ENCODE measurements at regions not wholly inside any gene's neighbourhood (a gene's known extent, or its start where the extent isn't known, plus 50 kb on each side); places are given as distances from the start of the nearest gene placed in this dataset.

DNA sequence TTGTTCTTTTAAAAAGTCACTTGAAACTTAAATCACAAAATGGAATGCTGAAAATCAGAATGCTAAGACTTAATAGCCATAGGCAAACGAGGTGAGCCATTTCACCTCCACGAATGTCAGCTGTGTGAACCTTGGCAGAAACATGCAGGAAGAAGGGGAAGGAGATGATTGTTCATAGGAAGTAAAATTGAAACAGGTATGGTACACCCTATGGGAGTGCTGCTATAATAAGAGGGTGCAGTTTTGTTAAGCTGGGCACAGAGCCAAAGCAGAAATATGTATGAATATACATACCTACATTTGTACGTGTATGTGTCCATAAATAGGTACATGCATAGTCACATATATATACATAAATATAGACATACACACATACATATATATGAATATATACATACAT, 51.0 kb upstream of the SPINK5 start:
- in situ Hi-C loops (cut with HindIII; ENCODE audit: low pct_unique_long_range_greater_than_20kb, low sequenced_read_pairs), result no loop called here
- no peak for DNase-seq (ENCODE audit: low read depth, low spot score)

DNA sequence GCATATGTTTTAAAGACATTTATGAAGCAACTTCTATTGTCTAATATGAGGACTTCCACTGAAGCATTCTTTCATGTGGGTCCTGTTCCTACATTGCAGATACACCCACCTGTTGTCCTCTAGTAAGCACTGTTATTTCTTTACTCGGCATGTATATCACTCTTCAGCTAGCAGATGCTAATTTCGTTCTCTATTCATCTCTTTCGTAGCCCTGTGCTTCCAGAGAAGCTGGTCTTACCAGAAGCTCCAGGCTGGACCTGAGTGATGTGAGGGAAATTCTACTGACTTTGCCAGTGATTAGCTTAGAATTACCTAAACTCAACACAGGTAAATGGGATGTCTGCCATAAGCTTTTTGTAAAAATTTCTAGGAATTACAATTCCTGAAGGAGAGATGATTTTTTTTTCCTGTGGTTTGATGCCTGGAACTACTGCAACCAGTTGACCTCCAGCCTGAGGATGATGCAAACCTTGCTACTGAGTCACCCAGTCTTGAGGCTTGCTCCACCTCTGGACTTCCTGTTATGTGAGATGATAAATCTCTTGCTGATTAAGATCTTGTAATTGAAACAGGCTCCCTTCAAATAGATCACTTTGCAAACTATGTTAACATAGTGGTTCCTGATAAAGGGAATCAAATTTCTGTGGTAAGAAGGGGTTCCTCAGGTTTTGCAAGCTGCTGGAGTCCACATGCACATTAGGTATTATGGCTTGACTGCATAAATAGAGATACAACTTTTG, 52.2 kb upstream of the SPINK5 start:
- DNase-seq (ENCODE audit: low read depth, low spot score), result no peak
- in situ Hi-C loops (cut with HindIII; ENCODE audit: low pct_unique_long_range_greater_than_20kb, low sequenced_read_pairs), result no loop called here

DNA sequence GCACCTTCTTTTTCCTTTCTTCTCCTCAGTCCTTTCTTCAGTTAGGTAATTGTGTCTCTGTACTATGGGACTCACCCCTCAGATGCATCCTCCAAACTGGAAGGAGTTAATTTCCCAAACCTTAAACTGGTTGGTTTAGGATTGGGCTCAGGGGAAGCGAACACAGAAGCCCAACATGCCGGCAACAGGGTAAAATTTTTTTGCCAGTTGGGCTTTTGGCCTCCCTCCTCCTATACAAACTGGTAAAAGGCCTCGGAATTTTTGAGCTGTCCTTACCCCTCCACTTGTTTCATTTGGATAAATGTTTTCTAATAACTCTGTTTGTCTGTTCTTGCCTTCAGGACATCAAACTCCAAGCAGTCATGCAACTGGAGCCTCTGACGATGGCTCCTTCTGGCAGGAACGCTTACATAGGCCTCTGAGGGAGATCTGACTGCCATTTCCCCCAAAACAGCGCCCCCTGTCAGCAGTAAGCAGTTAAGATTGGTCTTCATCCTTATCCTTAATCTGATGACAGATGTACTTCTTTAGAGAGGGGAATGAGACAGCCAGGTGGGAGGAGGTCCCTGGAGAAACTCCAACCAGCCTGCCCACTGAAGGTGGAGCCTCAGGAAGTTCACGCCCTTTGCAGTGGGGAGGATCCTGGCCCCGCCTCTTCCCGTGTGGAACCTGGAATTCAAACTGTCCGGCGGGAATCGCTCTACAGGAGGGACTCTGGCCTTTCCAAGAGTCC, 57.8 kb upstream of the SPINK5 start:
- peak; percentile 40 for DNase-seq (ENCODE audit: low read depth, low spot score)
- in situ Hi-C loops (cut with HindIII; ENCODE audit: low pct_unique_long_range_greater_than_20kb, low sequenced_read_pairs), result no loop called here

DNA sequence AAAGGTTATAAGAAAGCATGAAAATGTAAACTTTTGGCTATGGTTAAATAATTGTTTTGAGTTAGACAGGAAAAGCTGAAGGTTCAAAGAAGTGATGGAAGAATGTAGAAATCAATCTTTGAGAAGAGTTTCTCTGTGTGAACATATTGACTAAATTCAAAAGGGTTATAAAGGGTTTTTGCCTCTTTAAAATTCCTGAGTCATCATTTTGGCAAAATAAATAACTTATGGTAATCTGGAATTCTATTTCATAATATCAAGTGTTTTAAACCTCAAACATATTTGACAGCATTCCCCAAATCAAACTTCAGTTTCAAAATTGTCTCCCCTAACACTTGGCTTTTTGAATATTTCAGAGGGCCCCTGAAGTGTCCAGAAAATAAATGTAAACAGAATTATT, 60.6 kb upstream of the SPINK5 start:
- in situ Hi-C loops (cut with HindIII; ENCODE audit: low pct_unique_long_range_greater_than_20kb, low sequenced_read_pairs), result no loop called here
- DNase-seq (ENCODE audit: low read depth, low spot score), result no peak

DNA sequence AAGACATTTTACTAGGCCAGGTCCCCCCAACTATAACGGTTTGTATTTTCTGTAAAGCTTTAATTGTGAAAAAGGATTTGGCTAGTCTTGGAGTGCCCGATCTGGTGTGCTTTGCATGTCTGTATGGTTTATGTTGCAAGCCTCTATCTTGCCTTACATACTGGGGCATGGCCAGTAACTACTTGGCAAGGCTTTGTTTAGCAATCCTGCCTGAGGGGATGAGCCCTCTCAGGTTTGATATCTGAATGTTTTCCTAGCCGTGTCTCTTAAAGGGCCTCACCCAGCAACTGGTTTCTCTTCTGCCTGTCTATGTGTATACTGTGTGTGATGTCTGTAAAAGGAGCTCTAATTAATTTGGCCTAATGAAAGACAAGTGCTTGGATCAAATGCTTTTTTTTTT, 61.3 kb upstream of the SPINK5 start:
- in situ Hi-C loops (cut with HindIII; ENCODE audit: low pct_unique_long_range_greater_than_20kb, low sequenced_read_pairs), result no loop called here
- no peak for DNase-seq (ENCODE audit: low read depth, low spot score)

DNA sequence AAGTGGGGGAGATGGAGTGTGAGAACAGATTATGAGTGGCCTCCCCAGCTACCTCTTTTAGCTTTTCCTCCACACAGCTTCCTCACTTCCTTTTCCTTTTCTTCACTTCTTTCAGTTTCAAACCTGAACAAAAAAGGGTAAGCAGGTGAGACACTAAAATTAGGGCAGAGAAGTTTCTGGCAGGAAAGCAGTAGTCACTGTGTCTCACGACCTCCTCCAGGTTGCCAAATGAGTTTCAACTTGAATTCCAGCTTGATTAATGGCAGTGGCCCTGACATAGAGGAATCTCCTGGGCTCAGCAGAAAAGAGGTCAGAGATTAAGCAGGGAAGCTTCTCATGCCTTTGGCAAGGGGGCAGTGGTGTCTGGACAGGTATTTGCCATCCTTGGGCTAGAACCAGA, 63.7 kb upstream of the SPINK5 start:
- DNase-seq (ENCODE audit: low read depth, low spot score), result no peak
- in situ Hi-C loops (cut with HindIII; ENCODE audit: low pct_unique_long_range_greater_than_20kb, low sequenced_read_pairs), result no loop called here

DNA sequence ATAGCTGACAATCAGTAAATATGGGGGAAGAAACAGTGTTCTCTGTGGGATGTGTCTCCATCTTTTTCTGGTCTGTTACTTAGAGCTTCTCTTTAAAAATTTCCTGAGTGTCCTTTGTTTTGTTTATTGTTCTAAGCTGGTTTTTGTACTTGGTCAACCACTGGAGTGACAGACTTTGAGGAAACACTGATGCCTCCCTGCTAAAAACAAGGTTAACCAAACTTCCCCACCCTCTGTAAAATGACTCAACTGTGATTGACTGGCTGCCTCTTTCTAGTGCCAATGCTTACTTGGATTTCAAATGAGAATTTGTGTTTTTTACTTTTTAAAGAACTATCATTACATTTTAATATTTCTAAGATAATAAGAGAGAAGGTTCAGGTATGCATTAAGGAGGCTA, 65.1 kb upstream of the SPINK5 start:
- in situ Hi-C loops (cut with HindIII; ENCODE audit: low pct_unique_long_range_greater_than_20kb, low sequenced_read_pairs), result no loop called here
- no peak for DNase-seq (ENCODE audit: low read depth, low spot score)

DNA sequence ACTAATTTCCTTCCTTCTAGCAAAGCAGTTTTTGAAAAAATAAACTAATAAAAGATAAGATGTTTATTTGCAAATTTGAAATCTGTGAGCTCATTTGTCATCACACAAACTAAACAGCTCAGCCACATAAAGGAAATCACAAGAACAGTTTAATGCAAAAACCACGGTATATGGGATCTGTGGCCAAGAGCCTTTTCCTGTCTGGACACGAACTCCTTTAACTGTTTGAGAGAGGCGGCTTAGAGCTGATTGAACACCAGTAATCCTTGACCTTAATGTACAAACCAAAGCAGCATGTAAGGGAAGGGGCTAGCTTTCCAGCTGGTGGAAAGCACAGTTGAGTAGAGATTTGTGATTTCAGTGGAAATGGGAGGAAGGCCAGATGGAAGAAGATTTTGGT, 66.3 kb upstream of the SPINK5 start:
- in situ Hi-C loops (cut with HindIII; ENCODE audit: low pct_unique_long_range_greater_than_20kb, low sequenced_read_pairs), result no loop called here
- DNase-seq (ENCODE audit: low read depth, low spot score), result no peak

DNA sequence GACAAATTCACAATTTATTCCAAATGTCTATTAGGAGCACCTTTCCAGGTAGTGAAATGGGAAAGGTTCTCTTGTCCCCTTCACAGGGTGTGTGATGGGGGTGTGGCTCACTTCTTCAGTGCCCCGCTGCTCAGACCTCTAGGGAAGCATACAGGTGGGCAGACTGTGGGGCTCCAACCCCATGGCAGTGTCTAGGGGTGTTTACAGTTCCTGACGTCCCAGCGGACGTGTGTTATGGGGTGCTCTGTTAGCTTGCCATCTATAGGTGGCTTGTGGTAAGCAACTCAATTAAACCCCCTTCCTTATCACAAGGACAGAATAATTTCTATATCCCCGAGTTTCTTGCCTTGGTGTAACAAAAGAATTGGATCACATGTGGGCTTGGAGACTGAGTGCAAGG, 67.4 kb upstream of the SPINK5 start:
- DNase-seq (ENCODE audit: low read depth, low spot score), result no peak
- in situ Hi-C loops (cut with HindIII; ENCODE audit: low pct_unique_long_range_greater_than_20kb, low sequenced_read_pairs), result no loop called here

DNA sequence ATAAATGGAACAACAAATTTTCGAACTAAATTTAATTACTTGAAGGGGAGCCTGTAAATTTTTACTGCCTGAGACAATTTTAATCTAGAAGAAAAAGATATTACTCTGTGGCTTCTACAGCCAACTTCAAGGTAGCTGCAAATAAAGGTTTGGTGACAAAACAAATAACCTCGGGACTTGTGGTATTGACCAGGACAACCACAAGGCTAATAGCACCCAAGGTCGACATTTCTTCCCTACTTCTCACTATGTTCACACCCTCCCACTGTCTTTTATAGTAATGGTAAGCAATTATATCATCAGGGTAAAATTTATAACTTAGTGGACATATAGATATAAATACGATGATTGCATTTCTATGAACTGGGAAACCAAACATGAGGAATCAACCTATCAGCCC, 67.9 kb upstream of the SPINK5 start:
- in situ Hi-C loops (cut with HindIII; ENCODE audit: low pct_unique_long_range_greater_than_20kb, low sequenced_read_pairs), result no loop called here

DNA sequence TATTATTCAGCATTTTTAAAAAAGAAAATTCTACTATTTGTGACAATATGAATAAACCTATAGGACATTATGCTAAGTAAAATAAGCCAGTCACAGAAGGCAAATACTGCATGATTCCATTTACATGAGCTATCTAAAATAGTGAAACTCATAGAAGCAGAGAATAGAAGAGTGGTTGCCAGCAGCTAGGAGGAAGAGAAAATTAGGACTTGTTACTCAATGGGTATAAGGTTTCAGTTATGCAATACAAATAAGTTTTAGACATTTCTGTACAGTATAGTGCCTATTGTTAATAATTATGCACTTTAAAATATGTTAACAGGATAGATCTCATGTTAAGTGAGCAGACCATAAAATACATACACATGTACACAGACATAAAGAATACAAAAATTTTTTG, 73.8 kb upstream of the SPINK5 start:
- in situ Hi-C loops (cut with HindIII; ENCODE audit: low pct_unique_long_range_greater_than_20kb, low sequenced_read_pairs), result no loop called here
- DNase-seq (ENCODE audit: low read depth, low spot score), result no peak

More for the DNA sequence above, 67.9 kb upstream of the SPINK5 start:
- DNase-seq (ENCODE audit: low read depth, low spot score), result no peak

DNA sequence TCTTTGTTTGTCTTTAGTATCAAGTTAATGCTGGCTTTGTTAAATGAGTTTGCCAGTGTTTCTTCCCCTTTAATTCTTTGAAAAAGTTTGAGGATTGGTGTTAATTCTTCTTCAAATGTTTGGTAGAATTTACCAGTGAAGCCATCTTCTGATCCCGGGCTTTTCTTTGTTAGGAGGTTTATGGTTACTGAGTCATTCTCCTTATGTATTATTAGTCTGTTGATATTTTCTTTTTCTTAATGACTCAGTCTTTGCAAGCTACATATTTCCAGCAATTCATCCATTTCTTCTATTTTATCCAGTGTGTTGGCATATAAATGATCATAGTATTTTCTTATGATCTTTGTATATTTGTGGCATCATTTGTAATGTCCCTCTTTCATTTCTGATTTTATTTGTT, 74.5 kb upstream of the SPINK5 start:
- no peak for DNase-seq (ENCODE audit: low read depth, low spot score)
- in situ Hi-C loops (cut with HindIII; ENCODE audit: low pct_unique_long_range_greater_than_20kb, low sequenced_read_pairs), result no loop called here

DNA sequence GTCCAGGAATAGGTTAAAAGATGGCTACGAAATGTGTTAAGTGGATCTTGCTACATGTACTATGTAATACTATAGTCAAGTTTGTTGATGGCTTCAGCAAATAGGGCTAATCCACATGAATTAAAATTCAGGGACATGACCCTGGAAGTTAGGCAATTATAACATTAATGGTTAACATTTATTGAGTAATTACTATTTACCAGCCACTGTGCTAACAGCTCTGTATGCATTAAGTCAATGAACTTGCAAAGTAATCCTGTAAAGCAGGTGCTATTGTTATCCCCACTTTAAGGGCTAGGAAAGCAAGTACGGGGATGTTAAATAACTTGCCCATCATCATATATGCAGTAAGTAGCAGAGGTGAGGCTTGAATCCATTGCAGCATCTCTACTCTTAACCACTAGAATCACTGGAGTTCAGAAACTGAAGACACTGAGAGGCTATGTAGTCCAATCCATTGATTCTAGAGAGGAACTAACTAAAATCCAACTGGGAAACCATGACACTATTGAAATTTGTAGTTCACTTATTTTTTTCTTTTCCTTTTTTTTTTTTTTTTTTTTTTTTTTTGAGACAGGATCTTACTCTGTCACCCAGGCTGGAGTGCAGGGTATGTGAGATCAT, 77.5 kb upstream of the SPINK5 start:
- no peak for DNase-seq (ENCODE audit: low read depth, low spot score)
- in situ Hi-C loops (cut with HindIII; ENCODE audit: low pct_unique_long_range_greater_than_20kb, low sequenced_read_pairs), result no loop called here

DNA sequence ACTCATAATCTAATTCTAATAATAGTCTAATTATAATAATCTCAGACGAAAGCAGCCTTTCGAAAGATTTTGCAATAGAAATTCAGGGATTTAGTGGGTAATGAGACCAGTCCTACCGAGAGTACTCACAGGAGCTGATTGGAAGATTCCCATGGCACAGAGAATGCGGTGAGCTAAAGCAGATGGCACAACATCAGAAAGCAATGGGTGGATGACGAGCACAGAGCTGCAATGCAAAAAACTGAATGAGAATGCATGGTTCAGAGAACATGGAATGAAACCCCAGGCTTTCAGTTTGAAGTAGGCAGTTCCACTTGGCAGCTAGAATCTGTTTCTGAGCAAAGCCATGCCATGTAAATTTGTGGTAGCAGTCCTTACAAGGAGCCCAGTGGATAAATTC, 78.2 kb upstream of the SPINK5 start:
- no peak for DNase-seq (ENCODE audit: low read depth, low spot score)
- in situ Hi-C loops (cut with HindIII; ENCODE audit: low pct_unique_long_range_greater_than_20kb, low sequenced_read_pairs), result no loop called here

DNA sequence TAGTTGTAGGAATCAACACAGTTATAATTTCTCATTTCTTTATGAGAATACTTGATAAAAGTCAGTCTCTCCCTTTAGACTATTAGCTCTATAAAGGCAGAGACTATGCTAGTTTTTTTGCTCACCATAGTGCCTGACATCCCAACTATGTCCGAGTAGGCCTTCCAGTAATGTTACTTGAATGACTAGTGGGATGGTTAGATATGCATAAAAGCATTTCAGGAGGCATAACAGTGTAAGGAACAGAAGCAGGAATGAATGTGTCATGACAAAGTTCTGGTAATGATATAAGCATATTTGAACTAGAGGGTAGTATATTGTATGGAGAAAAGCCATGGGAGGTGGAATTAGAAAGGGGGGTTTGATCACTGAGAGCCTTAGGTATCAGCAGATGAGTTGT, 77.4 kb upstream of the C5orf46 start:
- no peak for DNase-seq (ENCODE audit: low read depth, low spot score)
- in situ Hi-C loops (cut with HindIII; ENCODE audit: low pct_unique_long_range_greater_than_20kb, low sequenced_read_pairs), result no loop called here

DNA sequence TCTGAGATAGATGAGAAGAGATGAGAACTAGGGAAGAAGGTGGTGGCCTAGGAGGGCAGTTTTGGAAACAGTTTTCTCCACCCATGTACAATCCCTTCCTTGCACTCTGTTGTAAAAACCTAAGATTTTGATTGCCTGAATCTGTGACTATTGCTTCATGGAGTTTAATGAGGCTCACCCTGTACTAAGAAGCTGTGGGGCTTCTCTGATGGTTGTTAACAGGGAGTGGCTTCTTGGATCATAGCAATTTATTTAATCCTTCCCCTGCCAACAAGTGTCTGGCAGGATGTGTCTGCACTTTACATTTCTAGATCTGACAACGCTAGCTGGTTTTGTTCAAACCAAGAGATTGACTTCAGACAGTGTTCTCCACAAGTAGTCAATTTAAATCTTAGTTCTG, 74.7 kb upstream of the C5orf46 start:
- DNase-seq (ENCODE audit: low read depth, low spot score), result no peak
- in situ Hi-C loops (cut with HindIII; ENCODE audit: low pct_unique_long_range_greater_than_20kb, low sequenced_read_pairs), result no loop called here

DNA sequence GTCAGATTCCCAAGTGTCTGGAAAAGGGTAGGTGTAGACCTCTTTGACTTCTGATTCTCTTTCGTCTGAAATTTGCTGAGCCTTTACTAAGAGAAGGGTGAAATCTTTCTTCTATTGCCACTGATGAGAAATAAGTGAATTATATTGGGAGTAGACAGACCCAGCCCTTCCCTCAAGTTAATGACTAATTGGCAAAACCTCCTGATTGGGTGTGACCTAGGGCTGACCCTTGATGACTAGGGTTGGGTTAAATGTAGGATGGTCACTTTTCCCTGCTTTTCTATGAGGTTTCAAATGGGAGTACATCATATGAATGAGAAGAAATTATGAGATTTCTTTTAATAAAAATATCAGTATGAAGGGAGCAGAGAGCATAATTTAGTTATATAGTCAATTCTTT, 73.4 kb upstream of the C5orf46 start:
- no peak for DNase-seq (ENCODE audit: low read depth, low spot score)
- in situ Hi-C loops (cut with HindIII; ENCODE audit: low pct_unique_long_range_greater_than_20kb, low sequenced_read_pairs), result no loop called here

DNA sequence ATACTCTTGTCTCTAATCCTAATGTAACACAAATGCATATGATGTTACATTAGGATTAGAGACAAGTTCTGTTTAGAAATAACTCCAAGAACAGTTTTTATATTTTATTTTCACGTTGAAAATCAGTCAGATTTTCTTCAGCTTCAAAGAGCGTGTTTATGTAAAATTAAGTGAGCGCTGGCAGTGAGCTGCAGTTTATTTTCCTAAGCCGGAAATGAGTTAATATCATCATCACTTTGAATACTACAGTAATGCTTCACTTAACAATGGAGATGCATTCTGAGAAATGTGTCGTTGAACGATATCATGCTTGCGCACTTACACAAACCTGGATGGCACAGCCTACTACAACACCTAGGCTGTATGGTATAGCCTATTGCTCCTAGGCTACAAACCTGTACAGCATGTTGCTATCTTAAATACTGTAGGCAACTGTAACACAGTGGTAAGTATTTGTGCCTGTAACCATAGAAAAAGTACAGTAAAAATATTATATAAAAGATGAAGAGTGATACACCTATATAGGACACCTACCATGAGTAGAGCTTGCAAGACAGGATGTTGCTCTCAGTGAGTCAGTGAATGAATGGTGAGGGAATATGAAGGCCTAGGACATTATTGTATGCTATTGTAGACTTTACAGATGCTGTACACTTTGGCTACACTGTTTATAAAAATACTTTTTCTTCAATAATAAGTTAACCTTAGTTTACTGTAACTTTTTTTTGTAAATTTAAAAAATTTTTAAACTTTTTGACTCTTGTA, 65.9 kb upstream of the C5orf46 start:
- in situ Hi-C loops (cut with HindIII; ENCODE audit: low pct_unique_long_range_greater_than_20kb, low sequenced_read_pairs), result no loop called here
- DNase-seq (ENCODE audit: low read depth, low spot score), result no peak
